GM18909 (cell line): ENCODE measurements at regions not wholly inside any gene's neighbourhood (a gene's known extent, or its start where the extent isn't known, plus 50 kb on each side); places are given as distances from the start of the nearest gene placed in this dataset.

Experiments used
- ATAC-seq: cut with Tn5 transposase; IDR thresholded peaks from one replicate; pipeline ENCODE4 v1.9.1; 2021; ENCODE audit warnings: mild to moderate bottlenecking; ENCODE audit not compliant: unreplicated experiment, poor library complexity

- no peak for ATAC-seq
Measured at GRCh38 chr5:74919487-74919886, 53.3 kb upstream of the FAM169A start.

- no peak for ATAC-seq
Measured at GRCh38 chr5:74919041-74919440, 52.9 kb upstream of the FAM169A start.

- no peak for ATAC-seq
Measured at GRCh38 chr5:74918232-74918669, 52.1 kb upstream of the FAM169A start.

DNA sequence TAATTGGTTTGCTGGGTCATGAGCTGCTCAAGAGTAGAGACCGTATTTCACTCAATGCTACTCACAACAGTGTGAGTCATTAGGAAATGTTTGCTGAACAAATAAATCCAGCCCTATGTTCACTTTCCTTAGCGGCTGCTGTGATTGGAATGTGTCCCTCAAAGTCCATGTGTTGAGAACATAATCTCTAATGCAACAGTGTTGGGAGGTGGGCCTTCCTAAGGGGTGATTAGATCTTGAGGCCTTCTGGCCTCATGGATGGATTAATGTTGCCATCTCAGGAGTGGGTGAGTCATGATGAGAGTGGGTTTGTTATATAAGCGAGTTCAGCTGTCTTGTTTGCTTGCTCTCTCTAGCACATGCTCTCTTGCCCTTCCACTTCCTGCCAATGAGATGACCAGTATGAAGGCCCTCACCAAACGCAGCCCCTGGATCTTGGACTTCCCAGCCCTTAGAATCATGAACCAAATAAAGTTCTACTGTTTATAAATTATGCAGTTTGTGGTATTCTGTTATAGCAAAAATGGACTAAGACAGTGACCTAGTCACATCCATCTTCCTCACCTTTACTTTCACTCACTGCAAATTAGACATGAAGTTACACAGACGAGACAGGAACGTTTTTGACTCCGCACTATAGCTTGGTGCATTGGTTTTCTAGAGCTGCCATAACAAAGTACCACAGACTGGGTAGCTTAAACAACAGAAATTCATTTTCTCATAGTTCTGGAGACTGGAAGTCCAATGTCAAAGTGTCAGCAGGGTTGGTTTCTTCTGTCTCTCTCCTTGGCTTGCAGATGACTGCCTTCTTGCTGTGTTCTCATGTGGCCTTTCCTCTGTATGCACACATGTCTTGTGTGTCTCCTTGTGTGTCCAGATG is 50.9 kb upstream of the FAM169A start:
- no peak for ATAC-seq
